Nephron progenitor cell (in vitro differentiated cells): ENCODE measurements at regions not wholly inside any gene's neighbourhood (a gene's known extent, or its start where the extent isn't known, plus 50 kb on each side); places are given as distances from the start of the nearest gene placed in this dataset.

ENCODE experiments used
- DNase-seq: peaks from one replicate; pipeline ENCODE4 v3.0.0; 2021
- H3K27ac Mint-ChIP-seq: 2 replicates; pipeline ENCODE4 v1.8.0; 2021; ENCODE audit warnings: mild to moderate bottlenecking, moderate library complexity, mixed read lengths
- H3K27me3 Mint-ChIP-seq: 2 replicates; pipeline ENCODE4 v1.8.0; 2021; ENCODE audit warnings: mild to moderate bottlenecking, low read depth, mixed read lengths; ENCODE audit not compliant: poor library complexity
- H3K36me3 Mint-ChIP-seq: 2 replicates; pipeline ENCODE4 v1.8.0; 2021; ENCODE audit warnings: low read depth, mixed read lengths
- H3K4me1 Mint-ChIP-seq: 2 replicates; pipeline ENCODE4 v1.8.0; 2021; ENCODE audit warnings: mixed read lengths
- H3K4me3 Mint-ChIP-seq: 2 replicates; pipeline ENCODE4 v1.8.0; 2021; ENCODE audit warnings: mild to moderate bottlenecking, moderate library complexity, mixed read lengths
- H3K9me3 Mint-ChIP-seq: 2 replicates; pipeline ENCODE4 v1.8.0; 2021; ENCODE audit warnings: mild to moderate bottlenecking, moderate library complexity, mixed read lengths
- TF ChIP-seq, protein P1 (sequence below): fragments of 200-600 bp; sonication (generic); IDR thresholded peaks from 2 replicates; pipeline ENCODE4 v1.5.0; 2021; ENCODE audit warnings: antibody characterized with exemption

- H3K9me3 Mint-ChIP-seq, result no peaks in the 10 kb centered on the region
- H3K27ac Mint-ChIP-seq, result no peak overlapping the region
- H3K27me3 Mint-ChIP-seq, result peaks cover 5% of the 10 kb centered on the region
These were observed 186.7 kb downstream of the USP46 start for GRCh38 chr4:52472444-52472843.

GRCh38 chr4:52477191-52477780 is 181.8 kb downstream of the USP46 start:
- no peak for DNase-seq
- Mint-ChIP-seq H3K4me3 (no peak overlapping the region), H3K27me3 (no peaks in the 10 kb centered on the region), H3K4me1 (no peaks in the 10 kb centered on the region), H3K27ac (no peak overlapping the region), H3K36me3 (no peaks in the 10 kb centered on the region), H3K9me3 (peaks cover 2% of the 10 kb centered on the region)
- TF ChIP-seq, protein P1, sequence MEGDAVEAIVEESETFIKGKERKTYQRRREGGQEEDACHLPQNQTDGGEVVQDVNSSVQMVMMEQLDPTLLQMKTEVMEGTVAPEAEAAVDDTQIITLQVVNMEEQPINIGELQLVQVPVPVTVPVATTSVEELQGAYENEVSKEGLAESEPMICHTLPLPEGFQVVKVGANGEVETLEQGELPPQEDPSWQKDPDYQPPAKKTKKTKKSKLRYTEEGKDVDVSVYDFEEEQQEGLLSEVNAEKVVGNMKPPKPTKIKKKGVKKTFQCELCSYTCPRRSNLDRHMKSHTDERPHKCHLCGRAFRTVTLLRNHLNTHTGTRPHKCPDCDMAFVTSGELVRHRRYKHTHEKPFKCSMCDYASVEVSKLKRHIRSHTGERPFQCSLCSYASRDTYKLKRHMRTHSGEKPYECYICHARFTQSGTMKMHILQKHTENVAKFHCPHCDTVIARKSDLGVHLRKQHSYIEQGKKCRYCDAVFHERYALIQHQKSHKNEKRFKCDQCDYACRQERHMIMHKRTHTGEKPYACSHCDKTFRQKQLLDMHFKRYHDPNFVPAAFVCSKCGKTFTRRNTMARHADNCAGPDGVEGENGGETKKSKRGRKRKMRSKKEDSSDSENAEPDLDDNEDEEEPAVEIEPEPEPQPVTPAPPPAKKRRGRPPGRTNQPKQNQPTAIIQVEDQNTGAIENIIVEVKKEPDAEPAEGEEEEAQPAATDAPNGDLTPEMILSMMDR, result no peak

More at GRCh38 chr4:52472444-52472843, 186.7 kb downstream of the USP46 start:
- Mint-ChIP-seq H3K36me3 (no peaks in the 10 kb centered on the region), H3K4me3 (no peak overlapping the region), H3K4me1 (peaks cover 4% of the 10 kb centered on the region)
- no peak for DNase-seq
- TF ChIP-seq, protein P1, result no peak

DNA sequence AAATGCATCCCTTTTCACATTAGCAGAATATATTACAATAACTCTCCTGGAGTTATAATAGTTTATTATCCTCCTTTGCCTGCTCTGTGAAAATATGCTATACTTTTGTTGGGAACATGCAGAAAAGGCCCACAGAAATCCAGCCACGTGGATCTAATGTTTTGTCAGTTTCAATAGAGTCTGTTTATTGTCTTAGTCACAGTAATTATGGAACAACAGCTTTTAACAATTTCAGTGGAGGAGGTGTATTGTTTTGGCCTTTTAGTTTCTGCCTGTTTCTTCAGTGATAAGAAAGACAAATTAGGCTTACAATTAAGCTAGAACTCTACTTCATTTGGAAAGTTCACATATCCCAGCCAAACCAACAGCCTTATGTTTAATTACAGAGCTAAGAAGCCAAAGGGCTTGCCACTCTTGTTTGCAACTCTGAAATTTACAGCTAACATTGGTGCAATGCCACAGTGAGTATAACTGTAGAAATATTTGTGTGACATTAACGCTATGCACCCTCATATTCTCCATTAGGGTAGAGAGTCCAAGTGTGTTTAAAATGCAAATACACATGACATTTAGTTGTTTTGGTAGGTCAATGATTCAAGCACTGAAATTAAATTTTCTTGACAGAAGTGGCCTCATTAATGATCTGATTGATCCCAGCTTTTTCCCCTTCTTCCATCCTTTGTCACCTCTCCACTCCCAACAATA is 175.8 kb downstream of the USP46 start:
- no peak for DNase-seq
- Mint-ChIP-seq H3K9me3 (peaks cover 3% of the 10 kb centered on the region), H3K27me3 (no peaks in the 10 kb centered on the region), H3K4me1 (no peaks in the 10 kb centered on the region), H3K27ac (no peak overlapping the region), H3K36me3 (no peaks in the 10 kb centered on the region), H3K4me3 (no peak overlapping the region)
- TF ChIP-seq, protein P1, result no peak

- H3K4me3 Mint-ChIP-seq, result no peak overlapping the region
- H3K27me3 Mint-ChIP-seq, result peaks cover 8% of the 10 kb centered on the region
- peaks cover 9% of the 10 kb centered on the region for H3K9me3 Mint-ChIP-seq
- H3K27ac Mint-ChIP-seq, result no peak overlapping the region
- H3K36me3 Mint-ChIP-seq, result no peaks in the 10 kb centered on the region
- TF ChIP-seq, protein P1, result no peak
- H3K4me1 Mint-ChIP-seq, result no peaks in the 10 kb centered on the region
- DNase-seq, result no peak
These were observed 151.3 kb downstream of the USP46 start for GRCh38 chr4:52507774-52508173.

DNA sequence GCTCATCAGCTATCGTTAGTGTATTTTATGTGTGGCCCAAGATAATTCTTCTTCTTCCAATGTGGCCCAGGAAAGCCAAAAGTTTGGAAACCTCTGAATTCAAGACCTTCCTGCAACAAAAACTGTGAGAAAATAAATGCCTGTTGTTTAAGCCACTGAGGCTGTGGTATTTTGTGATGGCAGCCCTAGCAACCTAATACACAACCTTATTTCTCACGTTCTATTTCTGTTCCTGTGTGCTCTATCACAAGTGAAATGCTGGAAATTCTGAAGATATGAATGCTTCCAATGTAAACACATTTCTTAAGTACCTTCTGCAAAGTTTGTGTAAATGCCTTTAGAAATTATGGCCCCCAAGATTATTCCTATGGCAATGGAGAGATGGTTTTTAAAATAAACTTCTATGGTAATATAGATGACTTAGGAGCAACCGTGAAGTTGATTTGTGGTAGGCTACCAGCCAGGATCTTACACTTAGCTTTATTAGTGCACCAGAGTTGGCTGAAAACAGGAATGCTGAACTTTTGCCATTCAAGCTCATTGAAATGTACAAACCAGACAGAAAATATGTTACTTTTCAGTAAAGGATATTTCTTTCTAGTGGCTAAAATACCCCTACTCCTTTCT is 148.0 kb downstream of the USP46 start:
- Mint-ChIP-seq H3K27ac (no peak overlapping the region), H3K27me3 (peaks cover 3% of the 10 kb centered on the region), H3K4me1 (no peaks in the 10 kb centered on the region), H3K4me3 (no peak overlapping the region), H3K9me3 (peaks cover 15% of the 10 kb centered on the region), H3K36me3 (peaks cover 7% of the 10 kb centered on the region)
- no peak for DNase-seq
- TF ChIP-seq, protein P1, result no peak
